Gastroesophageal sphincter (tissue), 3 donors: ENCODE measurements at regions not wholly inside any gene's neighbourhood (a gene's known extent, or its start where the extent isn't known, plus 50 kb on each side); places are given as distances from the start of the nearest gene placed in this dataset.

Experiments used
- EP300 ChIP-seq: sonication (generic); formaldehyde crosslinking; IDR thresholded peaks from one replicate; pipeline ENCODE4 v1.6.1; 2017; ENCODE audit warnings: antibody characterized with exemption, mild to moderate bottlenecking
- POLR2A ChIP-seq, 2 donors: fragments of 450-650 bp; IDR thresholded peaks; one replicate each; pipeline ENCODE4 v1.6.1; 2017; ENCODE audit warnings: antibody characterized with exemption in 2 of 2, mild to moderate bottlenecking in 2 of 2, moderate library complexity in 1 of 2
- POLR2AphosphoS5 ChIP-seq: sonication (generic); formaldehyde crosslinking; IDR thresholded peaks from one replicate; pipeline ENCODE4 v1.6.1; 2017; ENCODE audit warnings: antibody characterized with exemption
- TF ChIP-seq, protein P1 (sequence below), 4 experiments: fragments of 200-600 bp in 2 of 4; fragments of 450-650 bp in 2 of 4; sonication (generic) in 1 of 4; IDR thresholded peaks; one replicate each; pipeline ENCODE4 v1.5.1; 2017 to 2019; ENCODE audit warnings: antibody characterized with exemption in 4 of 4, mild to moderate bottlenecking in 2 of 4, moderate library complexity in 2 of 4

DNA sequence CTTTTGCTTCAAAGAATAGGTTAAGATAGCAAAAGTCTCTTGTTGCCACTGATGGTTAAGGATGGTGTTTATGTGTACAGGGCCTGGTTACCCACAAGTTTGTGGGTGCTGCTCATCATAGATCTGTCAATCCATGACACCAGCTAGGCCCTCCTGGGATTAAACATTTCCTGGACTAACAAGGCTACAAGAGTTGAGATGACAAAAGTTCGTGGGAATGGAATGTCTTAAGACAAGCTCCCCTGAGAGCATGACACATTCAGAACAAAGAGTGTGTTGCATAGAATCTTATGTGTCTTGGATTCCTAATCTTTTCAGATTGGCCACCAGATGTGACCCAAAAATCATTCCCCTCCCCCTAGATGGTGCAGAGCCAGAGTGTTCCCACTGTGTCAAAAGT lies 592.5 kb upstream of the USP15 start:
- TF ChIP-seq POLR2A (IDR thresholded peaks at IDR 0.05) (no peak), POLR2AphosphoS5 (no peak), EP300 (no peak)
- TF ChIP-seq, protein P1, sequence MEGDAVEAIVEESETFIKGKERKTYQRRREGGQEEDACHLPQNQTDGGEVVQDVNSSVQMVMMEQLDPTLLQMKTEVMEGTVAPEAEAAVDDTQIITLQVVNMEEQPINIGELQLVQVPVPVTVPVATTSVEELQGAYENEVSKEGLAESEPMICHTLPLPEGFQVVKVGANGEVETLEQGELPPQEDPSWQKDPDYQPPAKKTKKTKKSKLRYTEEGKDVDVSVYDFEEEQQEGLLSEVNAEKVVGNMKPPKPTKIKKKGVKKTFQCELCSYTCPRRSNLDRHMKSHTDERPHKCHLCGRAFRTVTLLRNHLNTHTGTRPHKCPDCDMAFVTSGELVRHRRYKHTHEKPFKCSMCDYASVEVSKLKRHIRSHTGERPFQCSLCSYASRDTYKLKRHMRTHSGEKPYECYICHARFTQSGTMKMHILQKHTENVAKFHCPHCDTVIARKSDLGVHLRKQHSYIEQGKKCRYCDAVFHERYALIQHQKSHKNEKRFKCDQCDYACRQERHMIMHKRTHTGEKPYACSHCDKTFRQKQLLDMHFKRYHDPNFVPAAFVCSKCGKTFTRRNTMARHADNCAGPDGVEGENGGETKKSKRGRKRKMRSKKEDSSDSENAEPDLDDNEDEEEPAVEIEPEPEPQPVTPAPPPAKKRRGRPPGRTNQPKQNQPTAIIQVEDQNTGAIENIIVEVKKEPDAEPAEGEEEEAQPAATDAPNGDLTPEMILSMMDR (IDR thresholded peaks at IDR 0.05) = no peak
